ENCODE measurements at regions not wholly inside any gene's neighbourhood (a gene's known extent, or its start where the extent isn't known, plus 50 kb on each side); places are given as distances from the start of the nearest gene placed in this dataset.

DNA sequence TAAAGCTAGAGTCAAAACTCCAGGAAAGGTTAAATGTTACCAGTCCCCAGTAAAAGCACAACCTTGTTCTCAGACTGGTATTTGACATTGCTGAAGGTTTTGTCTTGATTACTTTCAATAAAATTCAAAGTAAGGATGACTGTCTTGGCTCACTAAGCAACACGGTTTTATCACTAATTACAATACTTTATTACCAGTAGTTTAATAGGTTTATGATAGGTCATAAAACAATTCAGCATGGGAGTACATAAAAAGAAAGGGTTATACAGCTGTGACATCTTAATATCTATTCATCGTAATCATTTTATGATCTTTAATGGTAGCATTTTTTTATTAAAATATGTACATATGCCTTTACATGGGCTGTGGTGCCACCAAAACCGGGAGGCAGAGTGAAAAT is 370.7 kb upstream of the IRX2 start:
- Histone ChIP-seq H3K9me3 (no peaks in the 10 kb centered on the region), H3K4me3 (no peak overlapping the region), H3K4me1 (ENCODE audit: control insufficient read depth in 1 of 2, low read depth in 2 of 2) (no peaks in the 10 kb centered on the region), H3K36me3 (no peaks in the 10 kb centered on the region), H3K27me3 (replicated peaks; ENCODE audit: insufficient read depth) (no peaks in the 10 kb centered on the region), H3K27ac (no peak overlapping the region)
- no peak for ATAC-seq (ENCODE audit: insufficient number of reproducible peaks, low FRiP score, low read depth)
- DNase-seq (ENCODE audit: low spot score), result no peak
- TF ChIP-seq, protein P1, sequence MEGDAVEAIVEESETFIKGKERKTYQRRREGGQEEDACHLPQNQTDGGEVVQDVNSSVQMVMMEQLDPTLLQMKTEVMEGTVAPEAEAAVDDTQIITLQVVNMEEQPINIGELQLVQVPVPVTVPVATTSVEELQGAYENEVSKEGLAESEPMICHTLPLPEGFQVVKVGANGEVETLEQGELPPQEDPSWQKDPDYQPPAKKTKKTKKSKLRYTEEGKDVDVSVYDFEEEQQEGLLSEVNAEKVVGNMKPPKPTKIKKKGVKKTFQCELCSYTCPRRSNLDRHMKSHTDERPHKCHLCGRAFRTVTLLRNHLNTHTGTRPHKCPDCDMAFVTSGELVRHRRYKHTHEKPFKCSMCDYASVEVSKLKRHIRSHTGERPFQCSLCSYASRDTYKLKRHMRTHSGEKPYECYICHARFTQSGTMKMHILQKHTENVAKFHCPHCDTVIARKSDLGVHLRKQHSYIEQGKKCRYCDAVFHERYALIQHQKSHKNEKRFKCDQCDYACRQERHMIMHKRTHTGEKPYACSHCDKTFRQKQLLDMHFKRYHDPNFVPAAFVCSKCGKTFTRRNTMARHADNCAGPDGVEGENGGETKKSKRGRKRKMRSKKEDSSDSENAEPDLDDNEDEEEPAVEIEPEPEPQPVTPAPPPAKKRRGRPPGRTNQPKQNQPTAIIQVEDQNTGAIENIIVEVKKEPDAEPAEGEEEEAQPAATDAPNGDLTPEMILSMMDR (IDR thresholded peaks at IDR 0.05), result no peak

- no peak for DNase-seq (ENCODE audit: low spot score)
- ATAC-seq (ENCODE audit: insufficient number of reproducible peaks, low FRiP score, low read depth), result no peak
- TF ChIP-seq, protein P1 (IDR thresholded peaks at IDR 0.05), result no peak
- no peak overlapping the region for H3K27ac ChIP-seq
- no peak overlapping the region for H3K4me3 ChIP-seq
- no peaks in the 10 kb centered on the region for H3K4me1 ChIP-seq (ENCODE audit: control insufficient read depth in 1 of 2, low read depth in 2 of 2)
- no peaks in the 10 kb centered on the region for H3K27me3 ChIP-seq (replicated peaks; ENCODE audit: insufficient read depth)
- H3K36me3 ChIP-seq, result no peaks in the 10 kb centered on the region
- no peaks in the 10 kb centered on the region for H3K9me3 ChIP-seq
Measured at GRCh38 chr5:3121813-3122212, 370.3 kb upstream of the IRX2 start.

- no peaks in the 10 kb centered on the region for H3K27me3 ChIP-seq (replicated peaks; ENCODE audit: insufficient read depth)
- no peak for DNase-seq (ENCODE audit: low spot score)
- H3K27ac ChIP-seq, result no peak overlapping the region
- H3K4me1 ChIP-seq (ENCODE audit: control insufficient read depth in 1 of 2, low read depth in 2 of 2), result no peaks in the 10 kb centered on the region
- ATAC-seq (ENCODE audit: insufficient number of reproducible peaks, low FRiP score, low read depth), result no peak
- H3K36me3 ChIP-seq, result no peaks in the 10 kb centered on the region
- no peaks in the 10 kb centered on the region for H3K9me3 ChIP-seq
- no peak overlapping the region for H3K4me3 ChIP-seq
- TF ChIP-seq, protein P1 (IDR thresholded peaks at IDR 0.05), result no peak
Measured at GRCh38 chr5:3120028-3120427, 368.6 kb upstream of the IRX2 start.

DNA sequence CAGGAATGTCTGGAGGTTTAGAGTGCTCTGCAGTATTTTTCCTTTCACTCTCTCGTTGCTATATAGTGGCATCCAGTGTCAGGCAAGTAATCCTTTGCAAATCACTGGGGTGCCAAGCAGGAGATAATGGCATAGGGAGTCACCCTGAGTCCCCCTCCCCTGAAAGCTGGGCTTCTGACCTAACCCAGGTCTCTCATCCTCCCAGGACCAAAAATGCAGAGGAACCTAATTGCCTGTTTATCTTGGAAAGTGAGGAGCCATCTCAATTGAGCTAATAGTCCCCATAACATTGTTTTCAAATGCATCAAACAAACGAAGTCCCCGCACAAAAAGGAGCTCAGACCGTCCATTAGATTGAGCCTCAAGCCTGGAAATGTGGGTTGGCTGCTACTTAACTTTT is 368.0 kb upstream of the IRX2 start:
- TF ChIP-seq, protein P1 (IDR thresholded peaks at IDR 0.05), result no peak
- ATAC-seq (ENCODE audit: insufficient number of reproducible peaks, low FRiP score, low read depth) (no peak), DNase-seq (ENCODE audit: low spot score) (no peak)
- Histone ChIP-seq H3K4me1 (ENCODE audit: control insufficient read depth in 1 of 2, low read depth in 2 of 2) (no peaks in the 10 kb centered on the region), H3K27me3 (replicated peaks; ENCODE audit: insufficient read depth) (no peaks in the 10 kb centered on the region), H3K4me3 (no peak overlapping the region), H3K9me3 (no peaks in the 10 kb centered on the region), H3K36me3 (no peaks in the 10 kb centered on the region), H3K27ac (no peak overlapping the region)

GRCh38 chr5:3118340-3118739 is 366.9 kb upstream of the IRX2 start:
- TF ChIP-seq, protein P1 (IDR thresholded peaks at IDR 0.05), result no peak
- no peak overlapping the region for H3K27ac ChIP-seq
- H3K9me3 ChIP-seq, result no peaks in the 10 kb centered on the region
- DNase-seq (ENCODE audit: low spot score) (no peak), ATAC-seq (ENCODE audit: insufficient number of reproducible peaks, low FRiP score, low read depth) (no peak)
- no peaks in the 10 kb centered on the region for H3K4me1 ChIP-seq (ENCODE audit: control insufficient read depth in 1 of 2, low read depth in 2 of 2)
- H3K4me3 ChIP-seq, result no peak overlapping the region
- no peaks in the 10 kb centered on the region for H3K36me3 ChIP-seq
- H3K27me3 ChIP-seq (replicated peaks; ENCODE audit: insufficient read depth), result no peaks in the 10 kb centered on the region
